Neuronal stem cell (in vitro differentiated cells): ENCODE measurements at regions not wholly inside any gene's neighbourhood (a gene's known extent, or its start where the extent isn't known, plus 50 kb on each side); places are given as distances from the start of the nearest gene placed in this dataset.

Source experiments
- DNase-seq: peaks from one replicate; pipeline ENCODE4 v3.0.0-alpha.2; 2013; ENCODE audit warnings: low spot score
- H2AFZ ChIP-seq: one replicate; pipeline ENCODE4 v1.6.1; 2013; ENCODE audit warnings: mild to moderate bottlenecking, low read length, inconsistent platforms
- H2AK5ac ChIP-seq: 2 replicates; pipeline ENCODE4 v1.6.1; 2013; ENCODE audit warnings: low read depth, mild to moderate bottlenecking, inconsistent platforms, low read length, moderate library complexity, mixed read lengths
- H2BK120ac ChIP-seq: 2 replicates; pipeline ENCODE4 v1.6.1; 2013; ENCODE audit warnings: low read depth, mild to moderate bottlenecking, inconsistent platforms, low read length, moderate library complexity, mixed read lengths
- H2BK12ac ChIP-seq: one replicate; pipeline ENCODE4 v1.6.1; 2013; ENCODE audit warnings: low read length, inconsistent platforms
- H2BK15ac ChIP-seq: 2 replicates; pipeline ENCODE4 v1.6.1; 2013; ENCODE audit warnings: mild to moderate bottlenecking, low read length, inconsistent platforms, mixed read lengths
- H2BK5ac ChIP-seq: one replicate; pipeline ENCODE4 v1.6.1; 2013; ENCODE audit warnings: inconsistent platforms, mild to moderate bottlenecking, low read length, moderate library complexity
- H3K14ac ChIP-seq: one replicate; pipeline ENCODE4 v1.6.1; 2013; ENCODE audit warnings: low read length, inconsistent platforms
- H3K18ac ChIP-seq: 2 replicates; pipeline ENCODE4 v1.6.1; 2013; ENCODE audit warnings: low read length, inconsistent platforms
- H3K23ac ChIP-seq: 2 replicates; pipeline ENCODE4 v1.6.1; 2013; ENCODE audit warnings: low read depth, mild to moderate bottlenecking, mixed read lengths, low read length, inconsistent platforms; ENCODE audit not compliant: poor library complexity
- H3K27ac ChIP-seq: replicated peaks from 3 replicates; pipeline ENCODE4 v1.5.1; 2013; ENCODE audit warnings: low read length, inconsistent platforms
- H3K27me3 ChIP-seq, 3 experiments: 2 replicates each; pipeline ENCODE4 v1.6.1; 2013; ENCODE audit warnings: low read length in 3 of 3, mild to moderate bottlenecking in 2 of 3, inconsistent platforms in 1 of 3, low read depth in 1 of 3, mixed read lengths in 1 of 3, moderate library complexity in 1 of 3; ENCODE audit not compliant: control insufficient read depth in 3 of 3, insufficient read depth in 3 of 3
- H3K36me3 ChIP-seq, 2 donors: replicated peaks in 1 of 2; 2 replicates each; pipeline ENCODE4 v1.6.1; 2013; ENCODE audit warnings: low read length in 2 of 2; ENCODE audit not compliant: control insufficient read depth in 2 of 2, insufficient read depth in 2 of 2
- H3K4ac ChIP-seq: 2 replicates; pipeline ENCODE4 v1.6.1; 2013; ENCODE audit warnings: inconsistent platforms, mild to moderate bottlenecking, low read length, moderate library complexity
- H3K4me1 ChIP-seq, 2 donors: 1 replicate in 1 of 2; 2 replicates in 1 of 2; pipeline ENCODE4 v1.6.1; 2013; ENCODE audit warnings: low read length in 2 of 2, low read depth in 1 of 2; ENCODE audit not compliant: control insufficient read depth in 2 of 2, insufficient read depth in 1 of 2
- H3K4me2 ChIP-seq: one replicate; pipeline ENCODE4 v1.6.1; 2013; ENCODE audit warnings: mild to moderate bottlenecking, low read length, inconsistent platforms; ENCODE audit not compliant: insufficient read depth, poor library complexity, severe bottlenecking
- H3K4me3 ChIP-seq, 2 donors: 2 replicates each; pipeline ENCODE4 v1.5.1; 2013; ENCODE audit warnings: low read length in 2 of 2, mild to moderate bottlenecking in 2 of 2, inconsistent platforms in 1 of 2, moderate library complexity in 1 of 2
- H3K79me1 ChIP-seq: one replicate; pipeline ENCODE4 v1.6.1; 2013; ENCODE audit warnings: low read depth, mild to moderate bottlenecking, inconsistent platforms, low read length, moderate library complexity
- H3K9ac ChIP-seq: one replicate; pipeline ENCODE4 v1.6.1; 2013; ENCODE audit warnings: mild to moderate bottlenecking, low read depth, low read length, inconsistent platforms; ENCODE audit not compliant: poor library complexity
- H3K9me3 ChIP-seq, 2 donors: replicated peaks in 1 of 2; 2 replicates each; pipeline versions ENCODE3 to v1.6.1; 2013; ENCODE audit warnings: low read length in 2 of 2, mild to moderate bottlenecking in 2 of 2, inconsistent platforms in 1 of 2, low read depth in 1 of 2, mixed read lengths in 1 of 2, moderate library complexity in 1 of 2; ENCODE audit not compliant: control insufficient read depth in 2 of 2, insufficient read depth in 1 of 2
- H4K8ac ChIP-seq: one replicate; pipeline ENCODE4 v1.6.1; 2013; ENCODE audit warnings: low read depth, mild to moderate bottlenecking, inconsistent platforms, low read length, moderate library complexity
- H4K91ac ChIP-seq: one replicate; pipeline ENCODE4 v1.6.1; 2013; ENCODE audit warnings: low read length, low read depth, mild to moderate bottlenecking, inconsistent platforms; ENCODE audit not compliant: poor library complexity
- WGBS, 2 donors: extraction: QIAGEN DNeasy Blood & Tissue Kit; methylation state at CpG; one replicate each; pipeline ENCODE4 v1.1.7; 2013; ENCODE audit warnings: missing lambda C conversion rate in 2 of 2, mixed read lengths in 1 of 2; ENCODE audit not compliant: insufficient read length in 2 of 2, insufficient replicate concordance in 1 of 2; ENCODE audit errors: extremely low coverage in 2 of 2; 5-methylcytosine and 5-hydroxymethylcytosine counted together

DNA sequence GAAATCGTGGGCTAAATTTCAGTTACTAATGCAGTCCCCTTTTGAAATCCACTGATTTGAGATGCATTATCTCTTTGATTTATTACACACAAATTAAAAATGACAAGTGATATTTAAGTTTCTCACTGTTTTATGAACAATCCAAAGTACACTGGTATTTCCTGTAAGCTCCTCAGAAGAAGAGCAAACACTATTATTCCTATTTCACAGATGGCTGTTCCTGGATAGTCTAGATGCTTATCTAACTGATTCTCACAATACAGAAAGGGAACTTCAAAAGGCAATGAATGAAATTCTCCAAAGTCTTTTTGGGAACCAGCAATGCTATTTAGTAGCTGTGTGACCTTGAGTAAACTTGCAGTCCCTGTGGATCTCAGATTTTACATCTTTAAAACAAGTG lies 404.7 kb upstream of the DAB2 start:
- Histone ChIP-seq H2BK120ac (no peak overlapping the region), H3K4me3 (no peak overlapping the region), H3K18ac (no peak overlapping the region), H3K23ac (no peak overlapping the region), H3K27ac (no peak overlapping the region), H3K14ac (no peak overlapping the region), H2AFZ (no peak overlapping the region), H3K79me1 (no peaks in the 10 kb centered on the region), H3K9me3 (no peaks in the 10 kb centered on the region), H2BK15ac (no peak overlapping the region), H3K4me1 (no peaks in the 10 kb centered on the region), H3K4me2 (no peak overlapping the region), H2BK12ac (no peak overlapping the region), H3K4ac (no peak overlapping the region), H2AK5ac (no peak overlapping the region), H4K8ac (no peak overlapping the region), H4K91ac (no peak overlapping the region), H3K36me3 (no peaks in the 10 kb centered on the region), H3K27me3 (no peaks in the 10 kb centered on the region), H3K9ac (no peak overlapping the region), H2BK5ac (no peak overlapping the region)
- WGBS, 2 donors: no CpG with 5 or more reads among the region's 1 CpG
- no peak for DNase-seq

DNA sequence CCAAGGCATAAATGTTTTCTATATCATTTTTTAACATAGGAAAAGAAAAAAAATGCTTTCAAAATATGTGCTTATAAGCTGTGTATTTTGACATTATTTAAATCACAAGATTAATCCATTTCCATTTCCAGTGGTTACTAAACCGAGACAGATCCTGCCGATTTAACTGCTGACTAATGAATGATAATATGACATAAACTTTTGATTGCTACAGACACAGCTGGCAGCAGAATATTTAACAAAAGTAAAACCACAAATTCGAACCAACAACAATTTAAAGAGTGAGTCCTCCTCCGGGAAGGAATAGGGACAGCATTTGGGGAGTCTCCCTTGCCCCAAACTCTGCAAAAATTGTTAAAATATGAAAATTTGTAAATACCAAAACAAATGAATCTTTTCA lies 401.3 kb upstream of the DAB2 start:
- Histone ChIP-seq H4K8ac (no peak overlapping the region), H3K27me3 (no peaks in the 10 kb centered on the region), H3K4me3 (no peak overlapping the region), H2BK5ac (no peak overlapping the region), H3K27ac (no peak overlapping the region), H3K14ac (no peak overlapping the region), H3K4me2 (no peak overlapping the region), H3K4ac (no peak overlapping the region), H3K9ac (no peak overlapping the region), H3K36me3 (no peaks in the 10 kb centered on the region), H2BK120ac (no peak overlapping the region), H3K4me1 (no peaks in the 10 kb centered on the region), H3K79me1 (no peaks in the 10 kb centered on the region), H2BK15ac (no peak overlapping the region), H4K91ac (no peak overlapping the region), H2AFZ (no peak overlapping the region), H3K9me3 (no peaks in the 10 kb centered on the region), H2BK12ac (no peak overlapping the region), H2AK5ac (no peak overlapping the region), H3K23ac (no peak overlapping the region), H3K18ac (no peak overlapping the region)
- no peak for DNase-seq
- no CpG with 5 or more reads among the region's 4 CpGs for whole genome bisulfite sequencing, 2 donors

DNA sequence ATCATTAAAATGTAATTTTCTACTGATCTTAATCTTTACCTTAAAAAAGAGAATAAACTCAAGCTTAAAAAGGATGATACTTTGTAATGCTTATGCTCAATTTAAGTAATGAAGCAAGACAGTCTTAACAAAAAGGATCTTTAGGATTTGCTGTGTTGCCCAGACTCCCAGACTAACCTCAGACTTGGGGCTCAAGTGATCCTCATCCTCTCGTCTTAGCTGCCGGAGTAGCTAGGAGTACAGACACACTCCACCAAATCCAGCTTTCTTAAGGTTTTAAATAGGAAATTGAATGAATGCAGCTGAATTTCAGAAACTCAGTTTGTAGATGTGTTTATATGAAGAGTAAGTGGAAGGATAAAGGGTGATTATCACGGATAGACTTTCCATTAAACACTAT lies 400.5 kb upstream of the DAB2 start:
- DNase-seq: no peak
- Histone ChIP-seq H2AFZ (no peak overlapping the region), H3K4ac (no peak overlapping the region), H3K14ac (no peak overlapping the region), H2BK5ac (no peak overlapping the region), H3K4me2 (no peak overlapping the region), H3K9me3 (no peaks in the 10 kb centered on the region), H3K79me1 (no peaks in the 10 kb centered on the region), H3K27me3 (no peaks in the 10 kb centered on the region), H3K4me3 (no peak overlapping the region), H4K8ac (no peak overlapping the region), H2BK15ac (no peak overlapping the region), H3K27ac (no peak overlapping the region), H2BK12ac (no peak overlapping the region), H3K4me1 (no peaks in the 10 kb centered on the region), H2BK120ac (no peak overlapping the region), H3K18ac (no peak overlapping the region), H2AK5ac (no peak overlapping the region), H3K9ac (no peak overlapping the region), H3K23ac (no peak overlapping the region), H3K36me3 (no peaks in the 10 kb centered on the region), H4K91ac (no peak overlapping the region)
- WGBS, 2 donors: no CpG with 5 or more reads among the region's 3 CpGs

DNA sequence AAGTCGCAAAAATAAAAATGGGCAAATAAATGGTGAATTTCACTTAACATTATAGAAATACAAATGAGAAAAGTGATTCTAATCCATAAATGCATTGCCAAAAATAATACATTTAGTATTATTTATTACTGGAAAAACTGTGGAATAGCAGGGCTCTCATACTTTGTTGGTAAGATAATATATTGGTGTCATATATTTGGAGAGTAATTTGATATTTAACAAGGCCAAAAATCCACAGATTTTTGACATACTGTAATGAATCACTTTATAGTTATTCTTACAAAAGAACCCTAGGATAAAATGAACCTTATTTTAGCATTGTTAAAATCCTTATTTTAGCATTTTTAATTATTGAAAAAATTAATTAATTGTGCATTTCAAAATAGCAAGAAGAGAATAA lies 397.2 kb upstream of the DAB2 start:
- Histone ChIP-seq H3K4me3 (no peak overlapping the region), H3K4me1 (no peaks in the 10 kb centered on the region), H3K4me2 (no peak overlapping the region), H3K4ac (no peak overlapping the region), H3K36me3 (no peaks in the 10 kb centered on the region), H3K14ac (no peak overlapping the region), H2BK120ac (no peak overlapping the region), H2BK15ac (no peak overlapping the region), H3K23ac (no peak overlapping the region), H4K8ac (no peak overlapping the region), H2BK5ac (no peak overlapping the region), H3K9me3 (no peaks in the 10 kb centered on the region), H3K79me1 (no peaks in the 10 kb centered on the region), H2AFZ (no peak overlapping the region), H3K27ac (no peak overlapping the region), H3K9ac (no peak overlapping the region), H3K18ac (no peak overlapping the region), H3K27me3 (no peaks in the 10 kb centered on the region), H2BK12ac (no peak overlapping the region), H2AK5ac (no peak overlapping the region), H4K91ac (no peak overlapping the region)
- DNase-seq: no peak
- WGBS, 2 donors: no CpG with 5 or more reads among the region's 1 CpG
